HG03571 (cell line): ENCODE measurements at regions not wholly inside any gene's neighbourhood (a gene's known extent, or its start where the extent isn't known, plus 50 kb on each side); places are given as distances from the start of the nearest gene placed in this dataset.
"Not testable (repeated sequence)": the region's sequence is repeated elsewhere in the genome, so short reads cannot be mapped to it uniquely, and the experiment has no call there.

Experiments used
- ATAC-seq: cut with Tn5 transposase; IDR thresholded peaks from one replicate; pipeline ENCODE4 v1.9.1; 2021; ENCODE audit not compliant: unreplicated experiment

GRCh38 chr13:94906605-94907004 is 194.3 kb upstream of the SOX21 start:
- ATAC-seq = no peak

- ATAC-seq = no peak
These were observed 190.5 kb upstream of the SOX21 start for GRCh38 chr13:94902722-94903407.

- no peak for ATAC-seq
These were observed 188.7 kb upstream of the SOX21 start for GRCh38 chr13:94901070-94901469.

GRCh38 chr13:94896719-94897317 is 184.5 kb upstream of the SOX21 start:
- ATAC-seq = no peak

GRCh38 chr13:94896238-94896637 is 183.9 kb upstream of the SOX21 start:
- ATAC-seq = no peak

- ATAC-seq = no peak
These were observed 173.8 kb upstream of the SOX21 start for GRCh38 chr13:94886191-94886590.

- ATAC-seq = no peak
These were observed 168.1 kb upstream of the SOX21 start for GRCh38 chr13:94880463-94880862.

GRCh38 chr13:94878602-94879165 is 166.3 kb upstream of the SOX21 start:
- ATAC-seq = no peak

- ATAC-seq = no peak
These were observed 152.1 kb upstream of the SOX21 start for GRCh38 chr13:94864474-94864873.

GRCh38 chr13:94860981-94861407 is 148.6 kb upstream of the SOX21 start:
- ATAC-seq = no peak

GRCh38 chr13:94859811-94860210 is 147.5 kb upstream of the SOX21 start:
- ATAC-seq = no peak

- ATAC-seq = no peak
These were observed 146.9 kb upstream of the SOX21 start for GRCh38 chr13:94859278-94859691.

- no peak for ATAC-seq
These were observed 146.5 kb upstream of the SOX21 start for GRCh38 chr13:94858856-94859255.

- ATAC-seq = no peak
These were observed 142.3 kb upstream of the SOX21 start for GRCh38 chr13:94854688-94855087.

GRCh38 chr13:94851576-94851975 is 139.2 kb upstream of the SOX21 start:
- no peak for ATAC-seq

GRCh38 chr13:94849254-94849653 is 136.9 kb upstream of the SOX21 start:
- ATAC-seq = no peak

- ATAC-seq = no peak
These were observed 130.6 kb upstream of the SOX21 start for GRCh38 chr13:94842901-94843300.

- not testable (repeated sequence) for ATAC-seq
These were observed 124.7 kb upstream of the SOX21 start for GRCh38 chr13:94837056-94837455.

GRCh38 chr13:94829837-94830365 is 117.6 kb upstream of the SOX21 start:
- ATAC-seq = no peak

- no peak for ATAC-seq
These were observed 117.0 kb upstream of the SOX21 start for GRCh38 chr13:94829185-94829836.

- ATAC-seq = no peak
These were observed 115.2 kb upstream of the SOX21 start for GRCh38 chr13:94827566-94827965.

- ATAC-seq = no peak
These were observed 113.2 kb upstream of the SOX21 start for GRCh38 chr13:94825507-94825906.
